Right lobe of liver (tissue), 4 donors: ENCODE measurements at regions not wholly inside any gene's neighbourhood (a gene's known extent, or its start where the extent isn't known, plus 50 kb on each side); places are given as distances from the start of the nearest gene placed in this dataset.

Experiments
- CTCF ChIP-seq, 4 donors: fragments of 200-600 bp in 3 of 4; fragments of 450-650 bp in 1 of 4; IDR thresholded peaks; one replicate each; pipeline versions ENCODE4 v1.5.1 to v1.8.0; 2016 to 2022; ENCODE audit warnings: antibody characterized with exemption in 4 of 4, mild to moderate bottlenecking in 2 of 4
- POLR2A ChIP-seq: fragments of 450-650 bp; IDR thresholded peaks from one replicate; pipeline ENCODE4 v1.6.1; 2017; ENCODE audit warnings: antibody characterized with exemption, mild to moderate bottlenecking
- donor health status: DM: no; HTN: no; CAD: no.
- donor health status: DM: no; HTN: no; CAD: no.
- donor health status: DM: no; HTN: yes; CAD: no.

DNA sequence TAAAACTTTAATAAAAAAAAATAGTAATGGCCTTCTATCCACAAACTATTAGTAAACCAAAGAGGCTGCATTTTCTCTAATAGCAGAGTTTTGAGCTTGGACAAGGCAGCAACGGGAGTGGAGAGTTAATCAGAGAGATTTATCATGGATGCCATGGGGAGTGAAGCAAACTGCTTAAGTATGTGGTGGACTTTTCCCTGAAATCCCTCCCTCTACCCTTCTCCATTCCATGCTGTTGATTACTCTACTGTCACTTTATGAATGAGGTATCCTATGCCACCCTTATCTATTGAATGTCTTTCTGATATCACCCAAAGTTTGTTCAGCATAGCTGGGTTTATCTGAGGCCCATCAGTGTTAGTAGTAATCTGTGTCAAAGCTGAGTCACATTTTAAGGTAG is 335.6 kb upstream of the TRAM1L1 start:
- TF ChIP-seq CTCF (IDR thresholded peaks at IDR 0.05), result no peak
- no peak for TF ChIP-seq POLR2A
